GM19468 (cell line): ENCODE measurements at regions not wholly inside any gene's neighbourhood (a gene's known extent, or its start where the extent isn't known, plus 50 kb on each side); places are given as distances from the start of the nearest gene placed in this dataset.

Source experiments
- ATAC-seq: cut with Tn5 transposase; IDR thresholded peaks from one replicate; pipeline ENCODE4 v1.9.1; 2021; ENCODE audit warnings: mild to moderate bottlenecking, moderate library complexity, moderate number of reproducible peaks; ENCODE audit not compliant: unreplicated experiment; ENCODE audit errors: extremely low read depth

GRCh38 chr6:120010075-120010474 is 660.5 kb upstream of the MAN1A1 start:
- ATAC-seq = no peak

- no peak for ATAC-seq
Observed at GRCh38 chr6:120005292-120005976, 655.9 kb upstream of the MAN1A1 start.

- no peak for ATAC-seq
Observed at GRCh38 chr6:119986934-119987549, 637.5 kb upstream of the MAN1A1 start.

- no peak for ATAC-seq
Observed at GRCh38 chr6:119985952-119986736, 636.6 kb upstream of the MAN1A1 start.

- ATAC-seq = no peak
Observed at GRCh38 chr6:119980802-119981201, 631.2 kb upstream of the MAN1A1 start.

GRCh38 chr6:119979862-119980261 is 630.3 kb upstream of the MAN1A1 start:
- no peak for ATAC-seq

- no peak for ATAC-seq
Observed at GRCh38 chr6:119978274-119978889, 628.8 kb upstream of the MAN1A1 start.

GRCh38 chr6:119974430-119975159 is 625.0 kb upstream of the MAN1A1 start:
- ATAC-seq = no peak

GRCh38 chr6:119966484-119966883 is 616.9 kb upstream of the MAN1A1 start:
- ATAC-seq = no peak

GRCh38 chr6:119965900-119966299 is 616.3 kb upstream of the MAN1A1 start:
- no peak for ATAC-seq

- no peak for ATAC-seq
Observed at GRCh38 chr6:119965008-119965407, 615.4 kb upstream of the MAN1A1 start.

GRCh38 chr6:119962505-119962904 is 612.9 kb upstream of the MAN1A1 start:
- ATAC-seq = no peak

- ATAC-seq = no peak
Observed at GRCh38 chr6:119961450-119961849, 611.9 kb upstream of the MAN1A1 start.

GRCh38 chr6:119960456-119960855 is 610.9 kb upstream of the MAN1A1 start:
- ATAC-seq = no peak

- no peak for ATAC-seq
Observed at GRCh38 chr6:119960036-119960435, 610.5 kb upstream of the MAN1A1 start.

- no peak for ATAC-seq
Observed at GRCh38 chr6:119957195-119957594, 607.6 kb upstream of the MAN1A1 start.

GRCh38 chr6:119952696-119953095 is 603.1 kb upstream of the MAN1A1 start:
- no peak for ATAC-seq

- no peak for ATAC-seq
Observed at GRCh38 chr6:119950681-119951080, 601.1 kb upstream of the MAN1A1 start.

GRCh38 chr6:119942078-119942752 is 592.7 kb upstream of the MAN1A1 start:
- ATAC-seq = no peak

- no peak for ATAC-seq
Observed at GRCh38 chr6:119938752-119939151, 589.2 kb upstream of the MAN1A1 start.
